HG02970 (cell line): ENCODE measurements at regions not wholly inside any gene's neighbourhood (a gene's known extent, or its start where the extent isn't known, plus 50 kb on each side); places are given as distances from the start of the nearest gene placed in this dataset.

Experiments used
- ATAC-seq: cut with Tn5 transposase; IDR thresholded peaks from one replicate; pipeline ENCODE4 v1.9.1; 2021; ENCODE audit warnings: mild to moderate bottlenecking, moderate library complexity, moderate number of reproducible peaks; ENCODE audit not compliant: unreplicated experiment, low FRiP score

DNA sequence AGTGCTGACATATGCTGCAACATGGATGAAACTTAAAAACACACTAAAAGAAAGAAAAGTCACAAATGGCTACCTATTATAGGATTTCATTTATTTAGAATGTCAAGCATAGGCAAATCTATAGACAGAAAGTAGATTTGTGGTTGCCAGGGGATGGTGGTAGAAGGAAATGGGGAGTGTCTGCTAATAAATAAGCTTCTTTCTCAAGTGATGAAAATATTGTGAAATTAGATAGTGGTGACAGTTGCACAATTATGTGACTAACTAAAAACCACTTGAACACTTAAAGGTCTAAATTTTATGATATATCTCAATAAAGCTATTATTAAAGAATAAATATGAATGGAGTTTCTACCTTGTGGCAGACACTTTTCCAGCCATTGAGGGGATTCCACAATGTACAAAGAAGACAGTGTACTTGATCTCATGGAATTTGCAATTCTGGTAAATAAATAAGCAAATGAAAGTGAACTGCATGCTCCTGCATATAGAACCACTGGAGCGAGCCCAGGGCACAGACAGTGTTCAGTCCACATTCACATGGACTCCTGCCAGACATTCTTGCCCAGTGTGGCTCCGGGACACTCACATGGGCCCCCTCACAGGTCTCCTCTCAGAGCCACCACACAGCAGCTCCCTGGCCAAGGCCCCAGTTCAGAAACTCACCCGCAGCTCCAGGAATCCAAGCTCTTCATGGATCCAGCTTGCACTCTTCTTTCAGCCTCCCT lies 107.1 kb upstream of the ARID2 start:
- no peak for ATAC-seq

DNA sequence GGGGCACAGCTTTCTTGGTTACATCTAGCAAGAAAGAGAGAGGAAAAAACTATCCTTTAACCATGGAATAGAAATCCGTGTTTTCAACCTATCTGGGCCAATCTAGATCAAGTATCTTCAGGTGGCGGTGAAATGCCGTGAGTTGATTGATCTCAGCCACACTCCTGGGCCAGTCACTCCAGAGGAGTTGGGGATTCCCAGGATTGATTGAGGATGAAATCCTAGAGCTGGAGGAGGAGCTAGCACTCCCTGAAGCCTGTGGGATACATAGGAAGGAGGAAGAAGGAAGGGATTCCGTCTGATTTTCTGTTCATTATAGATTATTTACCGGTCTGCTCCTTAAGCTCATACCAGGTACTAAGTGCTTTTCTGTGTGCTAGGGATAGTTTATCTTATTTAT lies 106.3 kb upstream of the ARID2 start:
- no peak for ATAC-seq

DNA sequence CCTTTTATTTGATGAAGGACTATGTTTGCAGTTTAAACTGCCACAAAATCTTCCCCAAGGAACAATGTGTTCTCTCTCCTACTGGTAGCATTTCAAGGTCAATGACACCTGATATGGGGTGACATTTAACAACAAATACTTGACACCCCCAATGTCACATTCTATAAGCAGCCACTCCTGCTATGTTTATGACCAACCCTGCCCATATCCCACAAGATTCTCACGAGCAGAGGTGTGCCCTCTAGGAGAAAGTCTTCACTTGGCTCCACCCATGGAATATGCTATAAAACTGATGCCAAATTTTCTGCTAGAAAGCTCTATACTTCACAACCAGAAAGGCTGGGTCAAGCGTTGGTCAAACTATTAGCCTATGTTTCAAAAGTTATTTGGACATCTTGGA lies 105.6 kb upstream of the ARID2 start:
- ATAC-seq = no peak

DNA sequence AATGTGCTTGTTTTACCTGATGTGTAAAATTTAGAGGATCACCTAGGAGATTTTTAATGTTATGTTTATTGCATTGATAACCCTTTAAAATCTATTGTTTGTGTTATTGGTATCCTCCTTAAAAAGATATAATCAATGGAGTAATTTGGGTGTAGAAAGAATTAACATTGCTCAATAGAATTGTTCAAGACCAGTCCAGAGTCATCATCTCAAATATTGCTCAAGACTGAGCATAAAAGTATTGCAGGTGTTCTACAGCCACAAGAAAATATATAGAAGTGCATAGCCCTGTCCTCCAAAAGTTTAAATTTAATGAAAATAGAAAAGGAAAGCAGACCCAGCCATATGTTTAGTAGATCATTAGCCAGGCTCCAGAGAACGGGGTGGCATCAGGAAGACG lies 102.5 kb upstream of the ARID2 start:
- no peak for ATAC-seq

DNA sequence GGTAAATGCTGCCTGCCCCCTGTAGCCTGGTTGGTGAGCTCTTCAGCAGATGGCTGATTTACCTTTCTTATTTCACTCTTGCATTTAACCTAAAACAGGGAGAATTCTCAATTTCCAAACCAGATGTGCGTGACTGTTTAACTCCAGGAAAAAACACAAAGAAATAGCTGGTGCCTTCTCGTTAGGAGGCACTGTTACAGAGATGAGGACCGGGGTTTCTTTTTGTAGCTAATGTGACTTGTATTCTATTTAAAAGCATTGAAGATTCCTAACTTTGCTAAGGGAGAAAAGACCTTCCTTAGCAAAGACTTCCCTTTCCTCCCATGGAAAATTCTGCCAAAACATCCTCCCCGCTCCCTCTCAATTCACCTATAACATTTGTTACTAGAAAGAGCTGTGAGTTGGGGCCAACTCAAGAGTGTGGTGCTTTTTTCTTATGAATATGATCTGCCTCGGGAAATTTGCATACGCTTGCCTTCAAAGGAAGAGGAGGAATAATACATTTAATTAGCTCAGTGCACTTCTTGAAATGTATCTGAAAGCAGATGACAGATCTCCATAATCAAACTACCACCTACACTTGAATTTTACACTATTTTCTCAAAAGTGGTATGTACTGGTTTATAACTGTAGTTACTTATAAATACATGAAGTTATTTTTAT lies 102.0 kb upstream of the ARID2 start:
- no peak for ATAC-seq

DNA sequence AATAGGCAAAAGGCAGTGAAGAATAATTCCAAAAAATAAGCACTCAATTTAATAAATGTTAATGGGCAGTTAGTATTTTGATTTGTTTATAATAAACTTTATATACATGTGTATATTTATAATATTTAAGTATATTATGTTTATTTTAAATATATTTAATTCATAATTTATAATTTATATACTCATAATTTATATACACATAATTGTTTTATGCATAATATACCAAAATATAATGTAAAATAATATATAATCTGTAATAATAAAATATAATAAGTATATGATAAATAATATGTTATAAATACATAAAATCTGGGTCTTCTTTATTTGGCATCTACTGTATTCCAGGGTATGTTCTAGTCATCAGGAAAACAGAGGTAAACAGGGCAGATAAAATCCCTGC lies 100.2 kb upstream of the ARID2 start:
- no peak for ATAC-seq

DNA sequence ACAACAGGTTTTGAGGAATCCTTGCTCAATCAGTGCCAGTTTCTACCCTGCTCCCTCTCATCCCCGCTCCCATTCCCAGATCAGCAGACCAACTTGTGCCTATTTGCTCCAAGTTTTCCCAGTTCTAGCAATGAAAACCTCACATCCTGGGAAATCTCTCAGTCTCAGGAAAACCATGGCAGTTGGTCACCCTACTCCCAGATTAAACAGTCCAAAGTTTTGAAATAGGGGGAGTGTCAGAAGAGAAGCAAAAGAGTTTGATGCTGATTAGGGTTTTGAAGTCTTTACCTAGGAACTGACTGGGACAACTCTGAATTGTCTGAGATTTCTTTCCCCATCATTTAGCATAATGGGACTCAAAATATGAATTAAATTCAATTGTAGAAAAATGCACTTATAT lies 95.8 kb upstream of the ARID2 start:
- no peak for ATAC-seq

DNA sequence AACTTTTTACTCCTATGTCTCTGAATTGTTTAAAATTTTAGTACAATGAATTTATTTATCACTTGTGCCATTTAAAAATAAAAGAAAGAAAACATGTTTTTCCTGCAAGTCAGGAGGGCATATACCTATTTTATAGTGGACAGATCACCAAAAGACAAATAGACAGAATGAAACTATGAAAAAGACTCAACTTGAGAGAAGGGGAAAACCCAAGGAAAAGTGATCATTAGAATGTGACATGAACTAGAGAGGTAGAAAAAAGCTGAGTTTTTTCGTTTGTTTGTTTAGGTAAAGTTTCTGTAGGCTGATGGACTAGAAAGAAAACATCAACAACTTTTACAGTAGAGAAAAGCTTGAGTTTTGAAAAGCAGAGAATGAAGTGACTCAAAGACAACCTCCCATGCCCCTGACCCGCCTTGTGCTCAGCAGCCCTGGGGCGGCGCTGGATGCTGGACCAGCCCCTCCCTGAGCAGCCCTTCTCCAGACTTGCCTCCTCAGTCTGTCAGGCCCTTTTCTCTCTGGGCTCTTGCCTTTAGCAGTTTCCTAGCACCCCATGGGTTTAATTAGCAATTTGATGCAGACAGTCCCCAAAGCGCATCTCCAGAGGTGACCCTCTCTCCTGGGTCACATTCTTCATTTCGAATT lies 95.1 kb upstream of the ARID2 start:
- no peak for ATAC-seq

DNA sequence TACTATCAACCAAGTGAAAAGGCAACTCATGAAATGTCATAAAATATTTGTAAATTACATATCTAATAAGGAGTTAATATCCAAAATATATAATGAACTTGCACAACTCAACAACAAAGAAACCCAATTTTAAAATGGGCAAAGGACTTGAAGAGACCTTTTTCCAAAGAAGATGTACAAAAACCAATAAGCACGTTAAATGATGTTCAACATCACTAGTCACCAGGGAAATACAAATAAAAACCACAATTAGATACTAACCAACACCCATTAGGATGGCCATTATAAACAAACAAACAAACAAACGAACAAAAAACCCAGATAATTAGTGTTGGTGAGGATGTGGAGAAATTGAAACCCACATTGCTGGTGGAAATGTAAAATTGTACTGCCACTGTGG lies 92.3 kb upstream of the ARID2 start:
- ATAC-seq = no peak

DNA sequence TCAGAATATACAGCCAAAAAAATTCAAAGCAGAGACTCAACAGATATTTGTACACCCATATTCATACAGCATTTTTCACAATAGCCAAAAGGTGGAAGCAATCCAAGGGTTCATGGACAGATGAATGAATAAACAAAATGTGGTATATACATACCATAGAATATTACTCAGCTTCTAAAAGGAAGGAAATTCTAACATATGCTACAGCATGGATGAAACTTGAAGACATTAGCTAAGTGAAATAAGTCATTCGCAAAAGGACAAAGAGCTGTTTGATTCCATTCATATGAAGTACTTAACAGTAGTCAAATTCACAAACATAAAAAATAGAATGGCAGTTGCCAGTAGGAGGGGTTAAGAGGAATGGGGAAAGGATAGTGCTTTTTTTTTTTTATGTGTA lies 91.8 kb upstream of the ARID2 start:
- no peak for ATAC-seq

DNA sequence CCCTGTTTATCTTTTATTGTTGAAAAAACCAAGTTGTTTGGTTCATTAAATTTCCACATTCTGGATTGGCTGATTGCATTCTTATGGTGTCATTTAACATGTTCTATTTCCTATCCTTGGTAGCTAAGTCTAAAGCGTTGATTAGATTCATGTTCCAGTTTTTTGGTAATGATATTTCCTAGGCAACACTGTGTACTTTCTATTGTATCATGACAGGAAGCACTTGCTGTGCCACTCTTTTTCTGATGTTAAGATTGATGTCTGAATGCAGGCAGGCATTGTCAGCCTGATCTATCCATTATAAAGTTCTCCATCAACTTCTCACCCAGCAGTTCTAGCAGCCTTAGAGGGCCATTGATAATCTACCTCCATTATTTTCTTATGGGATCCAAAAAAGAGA lies 91.1 kb upstream of the ARID2 start:
- no peak for ATAC-seq

DNA sequence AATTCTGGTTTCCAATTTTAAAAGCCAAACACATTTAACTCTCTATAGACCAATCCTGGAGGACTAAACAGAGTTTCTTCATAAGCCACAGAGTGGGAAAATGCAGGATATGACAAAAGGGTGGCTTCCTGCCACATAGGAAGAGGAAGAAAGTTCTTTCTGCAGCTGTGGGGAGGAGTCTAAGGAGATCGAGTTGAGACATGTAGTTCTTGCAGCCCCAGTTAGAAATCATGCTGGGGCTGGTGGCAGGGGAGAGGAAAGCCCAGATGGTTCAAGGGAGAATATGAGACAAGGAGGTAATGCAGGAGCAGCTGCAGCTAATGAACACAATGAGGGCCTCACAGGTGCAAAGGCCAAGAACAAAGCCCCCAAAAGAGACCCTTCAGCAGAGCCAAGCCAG lies 85.0 kb upstream of the ARID2 start:
- no peak for ATAC-seq

DNA sequence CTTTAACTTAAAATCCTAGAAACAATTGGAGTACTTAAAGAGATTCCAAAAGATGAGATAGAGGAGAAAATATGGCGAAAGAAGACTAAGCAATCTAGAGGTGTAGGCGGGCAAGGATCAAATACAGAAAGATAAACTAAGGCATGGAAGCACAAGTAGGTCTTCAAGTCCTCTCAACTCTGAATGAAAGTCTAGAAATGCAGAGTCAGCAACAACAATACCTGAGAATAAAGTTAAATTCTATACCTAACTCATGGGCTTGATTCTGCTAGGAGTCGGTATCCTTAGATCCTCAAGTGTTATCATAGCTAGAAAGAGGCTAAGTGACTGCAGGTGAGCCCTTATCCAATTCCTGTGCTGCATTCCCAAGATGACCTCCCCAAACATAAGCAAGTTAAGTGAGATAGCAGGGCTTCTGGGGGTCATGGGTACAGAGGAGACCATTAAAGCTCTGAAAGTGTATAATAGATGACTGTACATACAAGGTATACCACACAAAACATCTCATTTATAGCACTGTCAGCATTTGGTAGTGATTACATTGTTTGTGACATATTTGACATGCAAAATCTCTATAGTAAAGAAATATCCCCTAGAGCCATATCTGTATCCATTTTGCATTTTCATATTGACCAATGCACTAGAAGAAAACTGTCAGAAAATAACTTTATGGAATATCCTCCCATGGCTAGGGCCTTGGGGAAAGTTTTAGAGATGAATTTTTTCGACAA lies 82.5 kb upstream of the ARID2 start:
- no peak for ATAC-seq

DNA sequence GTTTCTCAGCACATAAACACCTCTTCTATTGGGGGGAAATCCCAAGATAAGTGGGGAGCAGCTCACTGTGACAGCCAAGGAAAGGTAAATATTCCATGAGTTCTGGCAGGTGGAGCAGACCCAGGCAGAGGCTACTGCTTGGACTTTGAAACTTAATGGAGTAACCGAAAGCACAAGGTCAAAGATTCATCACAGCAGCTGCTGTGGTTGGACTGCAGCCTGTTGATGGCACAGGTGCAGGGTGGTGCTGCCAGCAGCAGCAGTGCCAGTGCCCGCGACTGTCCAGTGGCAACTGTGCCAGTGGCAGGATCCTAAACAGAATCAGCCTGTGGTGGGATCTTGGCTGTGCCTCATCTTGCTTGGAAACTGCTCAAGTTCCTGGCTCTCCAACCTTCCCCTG lies 81.4 kb upstream of the ARID2 start:
- ATAC-seq = no peak

DNA sequence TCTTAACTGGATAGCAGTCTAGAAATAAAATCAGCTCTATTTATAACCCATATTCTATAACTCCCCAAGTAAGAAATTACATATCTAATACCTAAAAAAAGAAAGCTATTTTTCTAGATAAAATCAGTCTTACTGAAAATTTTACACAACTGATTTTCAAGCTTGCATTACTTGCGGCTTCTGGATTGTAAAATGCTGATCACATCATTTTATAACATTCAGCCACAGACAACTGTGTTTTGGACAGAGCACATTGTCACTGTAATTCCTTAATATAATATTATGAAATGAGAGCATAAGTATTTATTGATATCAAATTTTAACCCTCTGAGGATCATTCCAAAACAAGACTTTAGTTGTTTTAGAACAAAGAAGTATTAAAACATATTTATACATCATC lies 78.5 kb upstream of the ARID2 start:
- no peak for ATAC-seq

DNA sequence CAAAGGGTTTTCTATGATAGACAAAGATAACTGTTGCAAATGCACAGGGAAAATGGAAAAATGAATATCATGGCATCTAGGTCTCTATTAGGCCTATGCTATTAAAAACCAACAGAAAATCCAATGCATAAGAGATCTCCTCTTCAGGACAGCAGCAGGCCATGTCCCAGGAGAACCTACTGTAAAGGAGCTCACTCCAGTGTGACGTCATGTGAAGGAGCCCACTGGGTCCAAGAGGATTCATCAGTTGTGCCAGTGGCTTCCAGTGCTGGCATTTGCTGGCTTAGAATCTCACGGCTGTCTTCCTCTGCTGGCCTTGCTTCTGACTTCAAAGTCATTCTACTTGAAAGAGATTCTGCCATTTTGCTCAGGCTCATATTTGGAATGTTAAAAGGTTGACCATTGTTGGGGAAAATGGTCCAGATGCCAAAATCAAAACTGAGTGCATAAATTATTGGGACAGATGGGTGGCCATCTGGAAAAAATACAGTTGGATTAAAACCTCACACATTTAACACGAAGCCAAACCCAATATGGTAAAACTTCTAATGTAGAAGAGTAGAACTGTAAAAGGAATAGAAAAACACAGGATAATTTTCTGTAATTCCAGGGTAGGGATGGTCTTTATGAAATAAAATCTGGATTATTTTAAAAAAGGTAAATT lies 75.4 kb upstream of the ARID2 start:
- ATAC-seq = no peak

DNA sequence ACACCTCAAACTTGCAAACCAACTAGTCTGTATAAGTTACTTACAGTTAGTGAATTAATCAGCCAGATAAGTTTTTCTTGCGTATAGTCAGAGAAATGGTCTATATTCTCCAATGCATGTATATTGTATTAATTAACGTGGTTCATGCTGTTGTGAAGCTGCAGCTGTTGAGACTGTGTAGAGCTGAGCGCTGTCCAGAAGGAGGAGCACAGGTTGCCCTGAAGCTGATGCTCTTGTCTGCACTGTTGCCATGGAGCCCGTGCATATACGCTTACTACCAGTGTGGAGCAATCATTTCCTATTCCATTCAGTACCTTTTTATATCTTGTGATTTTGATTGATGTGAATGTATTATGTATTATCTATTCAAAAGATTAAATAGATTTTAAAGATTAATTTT lies 74.3 kb upstream of the ARID2 start:
- no peak for ATAC-seq

DNA sequence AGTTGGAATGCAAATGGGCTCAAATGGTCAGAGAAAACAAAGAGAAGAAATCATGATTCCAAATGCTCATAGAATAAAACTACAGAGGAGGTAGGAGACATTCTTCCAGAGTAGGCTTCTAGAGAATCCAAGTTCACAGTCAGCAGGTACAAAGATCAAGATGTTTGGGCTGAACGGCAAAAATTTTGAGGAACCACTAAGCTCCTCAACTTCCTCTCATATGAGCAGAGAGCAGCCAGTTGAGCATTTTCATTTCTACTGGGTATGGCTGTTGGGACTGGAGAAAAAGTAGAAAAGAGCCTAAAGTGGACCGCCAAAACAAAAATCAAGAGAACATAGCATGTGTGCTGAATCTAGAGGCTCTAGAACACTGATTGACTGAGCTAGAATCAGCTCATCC lies 73.8 kb upstream of the ARID2 start:
- no peak for ATAC-seq

DNA sequence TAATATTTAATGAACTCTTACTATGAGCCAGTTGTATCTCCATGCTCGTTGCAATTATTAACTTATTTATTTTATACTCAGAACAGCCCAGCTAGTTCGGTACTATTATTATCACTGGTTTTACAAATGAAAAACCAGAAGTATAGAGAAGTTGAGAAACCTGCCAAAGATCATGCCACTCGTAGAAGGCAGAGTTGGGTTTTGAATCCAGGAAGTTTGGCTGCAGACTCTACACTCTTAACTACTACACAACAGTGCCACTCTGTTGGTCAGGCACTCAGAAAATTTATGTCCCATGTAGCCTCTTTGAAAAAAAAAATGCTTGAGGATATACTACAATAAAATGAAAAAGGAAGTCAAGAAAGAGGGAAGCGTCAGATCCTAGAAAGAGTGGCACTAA lies 71.5 kb upstream of the ARID2 start:
- ATAC-seq = no peak

DNA sequence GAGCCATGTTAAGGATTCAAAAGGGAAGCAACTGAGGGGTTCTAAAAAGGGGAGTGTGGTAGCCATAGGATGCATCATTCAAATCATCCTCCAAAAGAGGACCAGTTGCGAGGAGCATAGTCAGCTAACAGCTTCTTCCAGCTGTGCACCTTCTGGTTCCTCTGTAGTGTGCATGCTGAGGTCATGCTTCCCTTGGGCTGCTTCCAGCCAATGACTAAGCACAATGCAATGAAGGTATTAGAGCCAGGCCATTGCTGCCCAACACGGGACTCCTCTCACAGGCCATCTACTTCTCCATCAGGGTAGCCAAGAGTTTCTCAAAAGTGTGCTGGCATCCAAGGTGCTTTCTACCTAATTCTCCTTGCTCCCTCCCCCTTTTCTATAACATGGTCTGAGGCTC lies 69.2 kb upstream of the ARID2 start:
- no peak for ATAC-seq

DNA sequence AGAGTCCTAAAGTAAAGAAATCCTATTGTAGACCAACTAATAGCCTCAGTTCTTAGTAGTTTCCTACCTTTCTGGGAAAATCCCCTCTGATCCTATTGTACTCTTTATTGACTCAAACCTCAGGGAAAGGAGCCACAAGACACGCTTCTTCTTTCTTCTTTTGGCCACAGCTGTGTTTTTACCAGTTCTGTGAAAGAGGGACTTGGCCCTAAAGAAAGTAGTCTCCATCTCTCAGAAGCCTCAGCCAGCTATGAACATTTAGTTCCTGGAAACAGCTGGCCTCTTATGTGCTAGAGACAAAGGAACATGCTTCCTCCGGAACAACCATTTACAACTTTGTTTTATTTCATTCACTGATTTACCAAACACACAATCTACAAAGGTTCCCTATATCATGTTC lies 66.1 kb upstream of the ARID2 start:
- ATAC-seq = no peak
